Renal pelvis (tissue), 1 donor: ENCODE measurements at regions not wholly inside any gene's neighbourhood (a gene's known extent, or its start where the extent isn't known, plus 50 kb on each side); places are given as distances from the start of the nearest gene placed in this dataset.

Experiments used
- DNase-seq: peaks from one replicate; pipeline ENCODE4 v3.0.0-alpha.2; 2013

DNA sequence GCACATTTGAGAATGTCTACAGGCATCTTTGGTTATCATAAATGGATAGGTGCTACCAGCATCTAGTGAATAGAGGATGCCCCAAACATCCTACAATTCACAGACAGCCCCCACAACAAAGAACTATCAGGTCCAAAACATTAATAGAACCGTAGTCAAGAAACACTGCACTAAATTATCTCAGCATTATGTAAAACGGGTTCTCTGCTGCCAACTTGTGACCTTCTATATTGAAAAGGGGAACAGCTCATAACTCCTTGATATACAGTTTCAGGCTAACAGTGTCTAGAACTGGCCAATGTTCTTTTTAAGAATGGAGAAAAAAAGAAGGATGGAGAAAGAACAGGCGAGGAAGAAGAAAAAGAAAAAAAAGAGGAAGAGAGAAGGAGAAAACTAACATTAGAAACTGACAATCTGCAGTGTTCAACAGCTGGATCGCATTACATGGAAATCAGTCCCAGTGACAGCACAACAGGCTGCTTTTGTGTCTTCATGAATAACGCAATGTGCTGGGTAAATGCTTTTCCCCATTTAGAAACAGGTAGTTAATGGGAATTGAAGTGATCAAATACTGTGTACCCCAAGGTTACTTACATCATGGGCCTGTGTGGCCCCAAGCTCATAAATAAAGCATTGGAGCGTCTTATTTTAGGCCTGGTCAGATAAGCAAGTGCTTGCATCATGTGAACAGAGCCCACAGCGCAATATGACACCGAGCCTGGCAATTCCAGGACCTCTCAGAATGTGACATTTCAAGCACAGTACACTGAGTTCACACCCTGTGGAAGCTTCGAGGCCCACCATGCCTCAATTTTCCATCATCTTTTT is 339.5 kb downstream of the DHX15 start:
- peak; percentile 62 for DNase-seq

DNA sequence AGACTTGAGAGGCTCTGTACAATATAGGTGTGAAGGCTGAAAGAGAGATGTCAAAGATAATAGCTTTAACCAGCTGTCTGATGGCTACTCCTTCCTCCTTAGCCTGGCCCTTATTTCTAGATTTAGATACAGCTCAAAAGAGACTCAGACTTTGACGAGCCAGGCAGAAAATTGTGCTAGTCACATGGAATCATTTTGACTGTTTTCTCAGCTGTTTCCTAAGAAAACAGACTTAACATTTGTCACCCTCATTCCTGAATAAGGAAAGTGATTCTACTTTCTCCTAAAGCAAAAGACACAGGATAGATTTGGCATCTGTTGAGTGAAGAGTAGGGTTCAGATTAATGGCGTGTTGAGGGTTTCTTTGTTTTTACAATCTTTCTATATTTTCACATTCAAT is 340.7 kb downstream of the DHX15 start:
- no peak for DNase-seq

DNA sequence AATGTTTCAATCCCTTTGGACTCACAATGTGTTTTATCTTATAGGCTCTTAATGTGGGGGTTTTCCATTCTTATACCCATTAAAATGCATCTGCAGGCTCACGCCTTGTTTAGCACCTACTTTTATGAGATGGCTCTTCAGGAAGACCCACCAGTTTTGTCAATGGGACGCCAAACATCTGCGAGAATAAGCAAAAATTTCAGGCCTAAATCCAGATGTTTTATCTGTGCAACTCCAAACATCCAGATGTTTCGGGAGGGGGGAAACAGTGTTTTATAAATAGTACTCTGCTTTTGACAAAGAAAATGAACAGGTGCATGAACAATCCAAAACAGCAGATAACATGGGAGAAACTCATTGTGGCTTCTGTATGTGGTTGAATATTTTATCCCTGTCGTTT is 342.8 kb downstream of the DHX15 start:
- no peak for DNase-seq

DNA sequence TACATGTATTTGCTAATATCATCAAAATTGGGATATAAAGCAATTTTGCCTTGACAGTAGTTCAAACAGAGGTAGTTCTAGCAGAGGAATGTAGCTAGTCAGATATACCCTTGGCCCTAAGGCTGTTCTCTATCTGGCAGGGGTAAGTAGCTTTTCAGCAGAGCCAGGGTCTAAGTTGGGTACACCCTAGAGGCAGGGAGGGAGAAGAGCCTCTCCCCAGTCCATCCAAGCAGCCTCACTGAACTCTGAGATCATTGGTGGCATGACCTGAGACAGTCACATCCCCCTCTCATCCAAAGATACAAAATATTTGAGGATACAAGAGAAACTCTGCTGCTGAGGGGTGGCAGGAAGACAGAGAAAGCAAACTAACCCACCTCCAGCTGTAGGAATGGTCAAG is 343.7 kb downstream of the DHX15 start:
- no peak for DNase-seq

DNA sequence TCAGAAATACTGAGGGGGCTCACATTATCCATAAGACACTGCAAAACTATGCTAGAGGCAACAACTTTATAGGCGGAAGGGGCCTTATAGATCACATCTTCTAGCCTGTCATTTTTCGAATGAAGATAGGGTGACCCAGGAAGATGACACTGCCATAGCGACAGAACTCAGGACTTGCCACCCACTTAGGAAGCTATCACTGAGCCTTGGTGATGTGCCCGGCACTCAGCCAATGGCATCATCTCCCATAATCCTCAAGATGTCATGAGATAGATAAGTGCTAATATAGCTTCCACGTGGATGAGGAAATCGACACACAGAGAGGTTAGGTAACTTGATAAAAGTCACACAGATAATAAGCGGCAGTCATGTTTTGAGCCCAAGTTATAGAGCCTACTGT is 346.6 kb downstream of the DHX15 start:
- no peak for DNase-seq

GRCh38 chr4:24236532-24236931 is 346.7 kb upstream of the PPARGC1A start:
- no peak for DNase-seq

DNA sequence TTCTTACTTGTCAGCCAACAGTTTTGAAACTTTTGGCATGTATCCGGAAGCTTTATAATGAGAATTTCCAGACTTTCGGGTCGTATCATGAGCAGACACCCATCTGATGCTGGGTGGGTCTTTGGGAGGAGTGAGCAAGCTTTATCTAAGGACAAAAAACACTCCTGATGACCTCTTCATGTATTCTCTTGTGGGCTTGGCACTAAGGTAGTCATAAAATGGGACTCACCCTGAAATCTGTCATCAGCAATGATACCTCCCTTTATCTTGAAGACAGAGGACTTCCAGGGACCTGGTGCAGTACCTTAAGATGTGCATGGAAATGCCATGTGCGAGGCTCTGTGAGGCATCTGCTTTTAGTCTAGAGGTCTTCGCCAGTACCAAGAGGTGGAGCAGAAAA is 346.3 kb upstream of the PPARGC1A start:
- no peak for DNase-seq

- DNase-seq = no peak
Measured at GRCh38 chr4:24235618-24236017, 345.8 kb upstream of the PPARGC1A start.

DNA sequence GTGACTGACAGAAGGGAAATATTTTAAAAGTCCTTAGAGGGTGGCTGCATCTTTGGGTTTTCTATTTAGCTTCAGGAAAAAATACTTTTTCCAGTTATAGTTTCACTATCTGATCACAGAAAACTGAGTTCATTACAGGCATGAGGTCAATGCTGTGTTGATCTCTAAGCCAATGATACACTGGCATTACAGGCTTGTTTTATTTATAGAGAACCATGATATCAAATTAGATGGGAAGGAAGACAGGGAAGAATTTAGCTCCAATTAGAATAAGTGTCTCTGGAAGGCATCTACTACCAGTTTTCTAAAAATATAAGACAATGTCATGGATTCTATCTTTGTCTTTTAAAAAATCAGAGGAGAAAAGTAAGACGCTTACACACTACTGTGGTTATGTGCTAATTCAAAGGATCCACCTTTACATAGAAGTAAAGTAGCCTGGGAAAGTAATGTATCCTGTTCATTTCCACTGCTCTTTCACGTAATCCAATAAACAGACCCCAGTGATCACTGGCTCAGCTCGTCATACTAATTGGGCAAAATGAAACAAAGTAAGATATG is 344.5 kb upstream of the PPARGC1A start:
- DNase-seq = no peak

DNA sequence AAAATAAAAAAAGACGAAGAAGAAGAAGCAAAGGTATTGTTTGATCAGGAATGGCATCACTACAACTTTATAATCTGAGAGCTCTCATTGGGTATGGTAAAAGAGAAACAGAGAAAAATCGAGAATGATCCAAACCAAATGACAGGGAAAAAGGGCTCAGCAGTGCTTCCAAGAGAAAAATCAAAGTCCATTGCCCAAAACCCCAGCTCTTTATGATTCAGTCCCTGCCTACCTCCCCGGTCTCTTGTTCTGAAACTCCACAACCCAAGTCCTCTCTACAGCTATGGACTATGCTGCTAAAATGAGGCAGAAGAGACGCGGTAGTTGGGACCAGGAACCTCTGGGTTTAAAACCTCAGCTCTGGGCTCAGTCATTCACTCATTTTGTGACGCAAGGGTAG is 341.1 kb upstream of the PPARGC1A start:
- DNase-seq = no peak

DNA sequence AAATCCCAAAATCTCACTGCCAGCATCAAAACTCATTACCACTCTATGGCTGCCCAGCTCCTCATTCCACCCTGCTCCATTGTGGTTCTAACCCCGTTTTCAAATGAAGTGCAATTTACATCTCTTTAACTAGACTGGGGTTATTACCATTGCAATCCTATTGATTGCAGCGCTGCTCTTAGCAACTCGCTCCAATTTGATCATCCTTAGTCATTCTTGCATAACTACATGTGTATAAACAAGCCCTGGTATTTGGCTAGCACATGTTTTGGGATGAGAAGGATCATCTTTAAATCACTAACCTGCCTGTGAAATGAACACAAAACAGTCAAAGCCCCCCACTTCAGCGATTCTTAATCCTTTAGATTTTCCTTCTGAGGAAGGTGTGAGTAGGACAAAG is 340.1 kb upstream of the PPARGC1A start:
- no peak for DNase-seq

GRCh38 chr4:24228692-24229091 is 338.8 kb upstream of the PPARGC1A start:
- no peak for DNase-seq

GRCh38 chr4:24226667-24227066 is 336.8 kb upstream of the PPARGC1A start:
- no peak for DNase-seq

GRCh38 chr4:24226023-24226422 is 336.2 kb upstream of the PPARGC1A start:
- DNase-seq = no peak

DNA sequence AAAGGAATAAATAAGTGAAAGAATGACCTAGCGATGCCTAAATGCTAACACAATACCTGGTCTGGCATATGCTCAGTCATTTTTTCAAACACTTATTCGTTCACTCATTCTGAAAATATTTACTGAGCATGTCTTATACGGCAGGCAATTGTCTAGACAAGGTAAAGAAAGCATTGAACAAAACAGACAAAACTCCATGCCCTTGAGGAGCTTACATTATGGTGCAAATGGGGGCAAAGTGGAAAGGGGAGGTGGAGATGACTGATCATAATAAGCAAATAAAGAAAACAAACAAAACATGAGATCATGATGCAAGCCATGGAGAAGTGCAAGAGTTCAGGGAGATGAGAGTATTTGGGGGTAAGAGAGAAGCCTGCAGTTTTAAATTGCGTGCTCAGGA is 334.6 kb upstream of the PPARGC1A start:
- DNase-seq = no peak

- no peak for DNase-seq
Measured at GRCh38 chr4:24219209-24219608, 329.4 kb upstream of the PPARGC1A start.

DNA sequence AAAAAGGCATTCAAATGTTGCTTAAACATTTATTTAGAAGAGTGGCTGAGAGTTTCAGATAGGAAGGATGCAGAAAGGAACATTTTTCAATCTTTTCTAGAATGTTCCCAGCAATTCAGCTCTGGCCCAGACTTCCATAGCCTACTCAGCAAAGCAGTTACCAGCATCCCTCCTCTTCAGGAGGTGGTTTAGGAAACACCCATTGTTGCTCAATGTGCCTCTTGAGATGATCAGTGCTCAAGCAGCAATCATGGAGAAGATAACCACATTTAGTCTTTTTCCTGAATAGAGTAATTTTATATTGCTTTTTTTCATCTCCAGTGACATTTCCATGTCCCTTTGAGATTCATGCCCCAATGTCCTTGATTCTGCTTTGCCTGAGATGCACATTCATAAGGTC is 328.7 kb upstream of the PPARGC1A start:
- DNase-seq = no peak

- DNase-seq = no peak
Measured at GRCh38 chr4:24214796-24215195, 324.9 kb upstream of the PPARGC1A start.

DNA sequence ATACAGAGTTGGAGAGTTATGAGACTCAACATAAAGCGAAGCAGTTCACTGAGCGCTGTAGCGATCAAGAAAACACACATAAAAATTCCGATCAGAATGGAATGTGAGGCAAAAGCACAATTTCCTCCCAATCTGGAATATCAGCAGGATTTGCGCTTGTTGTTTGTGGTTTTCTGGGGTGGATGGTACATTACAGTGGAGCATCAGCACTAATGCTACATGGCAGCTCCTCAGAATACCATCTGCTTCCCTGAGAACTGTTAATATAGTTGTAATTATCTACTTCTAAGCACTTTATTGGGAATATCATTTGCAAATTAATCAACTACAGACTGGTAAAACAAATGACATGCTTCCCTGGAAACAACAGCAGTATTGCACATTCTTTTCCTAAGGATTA is 324.1 kb upstream of the PPARGC1A start:
- DNase-seq = no peak

DNA sequence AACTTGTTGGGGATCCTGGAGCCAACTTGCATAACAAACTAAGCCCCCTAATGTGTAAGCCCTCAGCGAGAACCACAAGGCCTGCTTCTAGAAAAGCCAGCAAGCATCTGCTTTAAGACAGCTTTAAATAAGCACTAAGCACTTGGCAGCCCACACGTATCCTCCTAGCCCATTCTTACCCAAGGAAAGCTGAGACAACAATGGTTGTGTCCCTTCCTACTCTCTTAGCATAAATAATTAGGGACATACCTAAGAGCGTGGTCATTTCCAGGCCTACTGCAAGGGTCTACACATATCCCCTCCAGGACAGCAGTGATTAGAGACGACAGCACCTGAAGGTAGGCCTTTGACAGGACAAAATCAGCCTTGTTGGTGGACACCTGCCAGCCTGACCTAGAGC is 322.8 kb upstream of the PPARGC1A start:
- no peak for DNase-seq

DNA sequence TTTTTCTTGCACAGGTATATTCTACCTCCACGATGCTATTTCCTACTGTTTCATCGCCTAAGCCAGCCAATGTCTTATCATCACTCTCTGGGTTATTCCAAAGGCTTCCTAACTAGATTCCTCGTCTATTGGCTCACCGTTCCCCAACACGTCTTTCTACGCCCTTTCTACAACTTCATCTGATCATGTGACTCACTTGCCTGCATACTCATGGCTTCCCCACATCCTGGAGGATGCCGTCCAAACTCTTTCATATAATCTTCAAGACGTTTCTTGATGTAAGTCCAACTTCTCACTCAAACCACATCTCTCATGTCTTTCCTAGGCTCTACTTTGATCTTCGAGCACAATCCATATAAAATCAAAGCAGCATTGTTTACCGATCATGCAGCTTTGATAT is 322.0 kb upstream of the PPARGC1A start:
- no peak for DNase-seq

- no peak for DNase-seq
Measured at GRCh38 chr4:24210332-24210902, 320.6 kb upstream of the PPARGC1A start.

- DNase-seq = no peak
Measured at GRCh38 chr4:24209906-24210305, 320.1 kb upstream of the PPARGC1A start.

GRCh38 chr4:24209131-24209530 is 319.3 kb upstream of the PPARGC1A start:
- DNase-seq = no peak
